Liver (tissue), 8 donors: ENCODE measurements at regions not wholly inside any gene's neighbourhood (a gene's known extent, or its start where the extent isn't known, plus 50 kb on each side); places are given as distances from the start of the nearest gene placed in this dataset.

Experiments used
- DNase-seq: peaks from one replicate; pipeline ENCODE4 v3.0.0-alpha.2; 2017; ENCODE audit warnings: low spot score
- H3K27ac ChIP-seq, 2 donors: one replicate each; pipeline ENCODE4 v1.7.0; 2013; ENCODE audit warnings: inconsistent platforms in 2 of 2, low read length in 2 of 2, control low read depth in 1 of 2, low read depth in 1 of 2, mild to moderate bottlenecking in 1 of 2
- H3K27me3 ChIP-seq, 4 donors: one replicate each; pipeline versions ENCODE4 v1.6.1 to v1.7.0; 2013; ENCODE audit warnings: low read length in 3 of 4, inconsistent platforms in 1 of 4, mild to moderate bottlenecking in 1 of 4, moderate library complexity in 1 of 4; ENCODE audit not compliant: control insufficient read depth in 4 of 4, insufficient read depth in 4 of 4
- H3K36me3 ChIP-seq, 4 donors: one replicate each; pipeline versions ENCODE4 v1.6.1 to v1.7.0; 2013; ENCODE audit warnings: low read length in 3 of 4, mild to moderate bottlenecking in 3 of 4, low read depth in 1 of 4, moderate library complexity in 1 of 4; ENCODE audit not compliant: control insufficient read depth in 4 of 4, insufficient read depth in 3 of 4
- H3K4me1 ChIP-seq, 4 donors: one replicate each; pipeline versions ENCODE4 v1.6.1 to v1.7.0; 2013; ENCODE audit warnings: low read length in 3 of 4, mild to moderate bottlenecking in 3 of 4, moderate library complexity in 1 of 4; ENCODE audit not compliant: control insufficient read depth in 4 of 4, insufficient read depth in 4 of 4
- H3K4me3 ChIP-seq, 3 donors: one replicate each; pipeline versions ENCODE4 v1.6.1 to v1.7.0; 2013; ENCODE audit warnings: low read length in 3 of 3, control low read depth in 1 of 3, low read depth in 1 of 3, mild to moderate bottlenecking in 1 of 3
- H3K9ac ChIP-seq, 2 donors: one replicate each; pipeline ENCODE4 v1.7.0; 2013; ENCODE audit warnings: low read length in 2 of 2, mild to moderate bottlenecking in 2 of 2, moderate library complexity in 2 of 2, control low read depth in 1 of 2, low read depth in 1 of 2
- H3K9me3 ChIP-seq, 4 donors: one replicate each; pipeline versions ENCODE4 v1.6.1 to v1.7.0; 2013; ENCODE audit warnings: low read length in 3 of 4; ENCODE audit not compliant: control insufficient read depth in 4 of 4
- EGR1 ChIP-seq, 2 donors: IDR thresholded peaks; 2 replicates each; pipeline ENCODE4 v1.6.1; 2016 to 2018; ENCODE audit warnings: antibody characterized with exemption in 2 of 2, low read depth in 2 of 2
- FOXA1 ChIP-seq: IDR thresholded peaks from 2 replicates; pipeline ENCODE4 v1.6.1; 2016; ENCODE audit warnings: antibody characterized with exemption
- GABPA ChIP-seq, 2 donors: IDR thresholded peaks in 1 of 2; conservative IDR thresholded peaks in 1 of 2; 2 replicates each; pipeline ENCODE4 v1.6.1; 2016; ENCODE audit warnings: antibody characterized with exemption in 2 of 2, mild to moderate bottlenecking in 1 of 2, moderate library complexity in 1 of 2
- HNF4A ChIP-seq, 2 donors: conservative IDR thresholded peaks; 2 replicates each; pipeline ENCODE4 v1.6.1; 2016; ENCODE audit warnings: antibody characterized with exemption in 2 of 2, mild to moderate bottlenecking in 2 of 2
- JUND ChIP-seq, 2 donors: IDR thresholded peaks; 2 replicates each; pipeline ENCODE4 v1.6.1; 2016; ENCODE audit warnings: antibody characterized with exemption in 2 of 2
- NR2F2 ChIP-seq: IDR thresholded peaks from 2 replicates; pipeline ENCODE4 v1.6.1; 2016; ENCODE audit warnings: antibody characterized with exemption
- RAD21 ChIP-seq, 2 donors: IDR thresholded peaks; 2 replicates each; pipeline ENCODE4 v1.6.1; 2016; ENCODE audit warnings: antibody characterized with exemption in 2 of 2, mild to moderate bottlenecking in 2 of 2
- RXRA ChIP-seq, 2 donors: IDR thresholded peaks; 2 replicates each; pipeline ENCODE4 v1.6.1; 2017 to 2018; ENCODE audit warnings: antibody characterized with exemption in 2 of 2, mild to moderate bottlenecking in 1 of 2
- WGBS: extraction: QIAGEN DNeasy Blood & Tissue Kit; methylation state at CpG from one replicate; pipeline ENCODE4 v1.1.7; 2013; 5-methylcytosine and 5-hydroxymethylcytosine counted together
- TF ChIP-seq, protein P1 (sequence below): fragments of 150-350 bp; IDR thresholded peaks from 2 replicates; pipeline ENCODE4 v1.5.1; 2017; ENCODE audit warnings: improper control_type of control experiment, low read depth, low read length; ENCODE audit not compliant: missing input control
- TF ChIP-seq, protein P2 (sequence below): IDR thresholded peaks from 2 replicates; pipeline ENCODE4 v1.6.1; 2016; ENCODE audit warnings: antibody characterized with exemption, mild to moderate bottlenecking
- TF ChIP-seq, protein P3 (sequence below): IDR thresholded peaks from 2 replicates; pipeline ENCODE4 v1.6.1; 2016; ENCODE audit warnings: antibody characterized with exemption
- donor health status: healthy.
- donor health status: healthy.
- donor health status: healthy.
- donor health status: healthy.
- donor health status: healthy.

- no peaks in the 10 kb centered on the region for H3K4me1 ChIP-seq
- no peak overlapping the region for H3K27ac ChIP-seq
- no peak overlapping the region for H3K4me3 ChIP-seq
- DNase-seq, result no peak
- TF ChIP-seq JUND (IDR thresholded peaks at IDR 0.05) (no peak), RXRA (IDR thresholded peaks at IDR 0.05) (no peak), NR2F2 (no peak), EGR1 (IDR thresholded peaks at IDR 0.05; ENCODE audit: low read depth in 2 of 2) (no peak)
- TF ChIP-seq, protein P1, sequence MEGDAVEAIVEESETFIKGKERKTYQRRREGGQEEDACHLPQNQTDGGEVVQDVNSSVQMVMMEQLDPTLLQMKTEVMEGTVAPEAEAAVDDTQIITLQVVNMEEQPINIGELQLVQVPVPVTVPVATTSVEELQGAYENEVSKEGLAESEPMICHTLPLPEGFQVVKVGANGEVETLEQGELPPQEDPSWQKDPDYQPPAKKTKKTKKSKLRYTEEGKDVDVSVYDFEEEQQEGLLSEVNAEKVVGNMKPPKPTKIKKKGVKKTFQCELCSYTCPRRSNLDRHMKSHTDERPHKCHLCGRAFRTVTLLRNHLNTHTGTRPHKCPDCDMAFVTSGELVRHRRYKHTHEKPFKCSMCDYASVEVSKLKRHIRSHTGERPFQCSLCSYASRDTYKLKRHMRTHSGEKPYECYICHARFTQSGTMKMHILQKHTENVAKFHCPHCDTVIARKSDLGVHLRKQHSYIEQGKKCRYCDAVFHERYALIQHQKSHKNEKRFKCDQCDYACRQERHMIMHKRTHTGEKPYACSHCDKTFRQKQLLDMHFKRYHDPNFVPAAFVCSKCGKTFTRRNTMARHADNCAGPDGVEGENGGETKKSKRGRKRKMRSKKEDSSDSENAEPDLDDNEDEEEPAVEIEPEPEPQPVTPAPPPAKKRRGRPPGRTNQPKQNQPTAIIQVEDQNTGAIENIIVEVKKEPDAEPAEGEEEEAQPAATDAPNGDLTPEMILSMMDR, result no peak
- TF ChIP-seq, protein P2, sequence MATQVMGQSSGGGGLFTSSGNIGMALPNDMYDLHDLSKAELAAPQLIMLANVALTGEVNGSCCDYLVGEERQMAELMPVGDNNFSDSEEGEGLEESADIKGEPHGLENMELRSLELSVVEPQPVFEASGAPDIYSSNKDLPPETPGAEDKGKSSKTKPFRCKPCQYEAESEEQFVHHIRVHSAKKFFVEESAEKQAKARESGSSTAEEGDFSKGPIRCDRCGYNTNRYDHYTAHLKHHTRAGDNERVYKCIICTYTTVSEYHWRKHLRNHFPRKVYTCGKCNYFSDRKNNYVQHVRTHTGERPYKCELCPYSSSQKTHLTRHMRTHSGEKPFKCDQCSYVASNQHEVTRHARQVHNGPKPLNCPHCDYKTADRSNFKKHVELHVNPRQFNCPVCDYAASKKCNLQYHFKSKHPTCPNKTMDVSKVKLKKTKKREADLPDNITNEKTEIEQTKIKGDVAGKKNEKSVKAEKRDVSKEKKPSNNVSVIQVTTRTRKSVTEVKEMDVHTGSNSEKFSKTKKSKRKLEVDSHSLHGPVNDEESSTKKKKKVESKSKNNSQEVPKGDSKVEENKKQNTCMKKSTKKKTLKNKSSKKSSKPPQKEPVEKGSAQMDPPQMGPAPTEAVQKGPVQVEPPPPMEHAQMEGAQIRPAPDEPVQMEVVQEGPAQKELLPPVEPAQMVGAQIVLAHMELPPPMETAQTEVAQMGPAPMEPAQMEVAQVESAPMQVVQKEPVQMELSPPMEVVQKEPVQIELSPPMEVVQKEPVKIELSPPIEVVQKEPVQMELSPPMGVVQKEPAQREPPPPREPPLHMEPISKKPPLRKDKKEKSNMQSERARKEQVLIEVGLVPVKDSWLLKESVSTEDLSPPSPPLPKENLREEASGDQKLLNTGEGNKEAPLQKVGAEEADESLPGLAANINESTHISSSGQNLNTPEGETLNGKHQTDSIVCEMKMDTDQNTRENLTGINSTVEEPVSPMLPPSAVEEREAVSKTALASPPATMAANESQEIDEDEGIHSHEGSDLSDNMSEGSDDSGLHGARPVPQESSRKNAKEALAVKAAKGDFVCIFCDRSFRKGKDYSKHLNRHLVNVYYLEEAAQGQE, result no peak
- TF ChIP-seq, protein P3, sequence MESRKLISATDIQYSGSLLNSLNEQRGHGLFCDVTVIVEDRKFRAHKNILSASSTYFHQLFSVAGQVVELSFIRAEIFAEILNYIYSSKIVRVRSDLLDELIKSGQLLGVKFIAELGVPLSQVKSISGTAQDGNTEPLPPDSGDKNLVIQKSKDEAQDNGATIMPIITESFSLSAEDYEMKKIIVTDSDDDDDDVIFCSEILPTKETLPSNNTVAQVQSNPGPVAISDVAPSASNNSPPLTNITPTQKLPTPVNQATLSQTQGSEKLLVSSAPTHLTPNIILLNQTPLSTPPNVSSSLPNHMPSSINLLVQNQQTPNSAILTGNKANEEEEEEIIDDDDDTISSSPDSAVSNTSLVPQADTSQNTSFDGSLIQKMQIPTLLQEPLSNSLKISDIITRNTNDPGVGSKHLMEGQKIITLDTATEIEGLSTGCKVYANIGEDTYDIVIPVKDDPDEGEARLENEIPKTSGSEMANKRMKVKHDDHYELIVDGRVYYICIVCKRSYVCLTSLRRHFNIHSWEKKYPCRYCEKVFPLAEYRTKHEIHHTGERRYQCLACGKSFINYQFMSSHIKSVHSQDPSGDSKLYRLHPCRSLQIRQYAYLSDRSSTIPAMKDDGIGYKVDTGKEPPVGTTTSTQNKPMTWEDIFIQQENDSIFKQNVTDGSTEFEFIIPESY, result no peak
- 87% methylated on average over 15 of the region's 15 CpGs for WGBS
- H3K9ac ChIP-seq, result no peak overlapping the region
- no peaks in the 10 kb centered on the region for H3K9me3 ChIP-seq
- H3K27me3 ChIP-seq, result no peaks in the 10 kb centered on the region
- H3K36me3 ChIP-seq, result no peaks in the 10 kb centered on the region
These were observed 309.8 kb downstream of the VPS13C start for GRCh38 chr15:61750271-61751084.

- TF ChIP-seq FOXA1, result no peak
- TF ChIP-seq RAD21 (IDR thresholded peaks at IDR 0.05), result no peak
- no peak for TF ChIP-seq HNF4A (conservative IDR thresholded peaks at IDR 0.05)
- TF ChIP-seq, protein P2, result no peak
- TF ChIP-seq GABPA (IDR thresholded peaks at IDR 0.05 in 1 of 2, conservative IDR thresholded peaks at IDR 0.05 in 1 of 2), result no peak
- 93% methylated on average over 7 of the region's 7 CpGs for WGBS
- no peaks in the 10 kb centered on the region for H3K36me3 ChIP-seq
- no peak for DNase-seq
- H3K27ac ChIP-seq, result no peak overlapping the region
- H3K27me3 ChIP-seq, result no peaks in the 10 kb centered on the region
- no peak overlapping the region for H3K4me3 ChIP-seq
- no peak overlapping the region for H3K9ac ChIP-seq
- H3K4me1 ChIP-seq, result no peaks in the 10 kb centered on the region
- no peaks in the 10 kb centered on the region for H3K9me3 ChIP-seq
These were observed 311.1 kb downstream of the VPS13C start for GRCh38 chr15:61749169-61749568.
